ENCODE measurements at regions not wholly inside any gene's neighbourhood (a gene's known extent, or its start where the extent isn't known, plus 50 kb on each side); places are given as distances from the start of the nearest gene placed in this dataset.

DNA sequence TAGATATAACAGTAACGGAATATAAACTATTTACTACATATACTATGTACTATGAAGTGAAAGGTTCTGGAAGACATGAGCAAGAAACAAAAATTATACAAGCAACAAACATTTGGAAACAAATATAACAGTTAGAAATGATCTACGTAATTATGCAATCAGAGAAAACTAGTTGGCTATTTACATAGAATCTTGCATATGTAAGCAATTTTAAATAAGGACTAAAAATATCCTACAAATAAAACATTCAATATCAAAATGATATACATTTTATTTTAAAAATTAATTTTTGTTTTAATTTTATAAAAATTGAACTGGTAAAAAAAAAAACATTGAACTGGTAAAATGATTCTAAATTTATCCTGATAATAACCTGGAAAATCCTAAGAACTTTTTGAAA, 642.5 kb upstream of the PCDH10 start:
- Mint-ChIP-seq H3K4me1 (no peaks in the 10 kb centered on the region), H3K27ac (no peak overlapping the region)

DNA sequence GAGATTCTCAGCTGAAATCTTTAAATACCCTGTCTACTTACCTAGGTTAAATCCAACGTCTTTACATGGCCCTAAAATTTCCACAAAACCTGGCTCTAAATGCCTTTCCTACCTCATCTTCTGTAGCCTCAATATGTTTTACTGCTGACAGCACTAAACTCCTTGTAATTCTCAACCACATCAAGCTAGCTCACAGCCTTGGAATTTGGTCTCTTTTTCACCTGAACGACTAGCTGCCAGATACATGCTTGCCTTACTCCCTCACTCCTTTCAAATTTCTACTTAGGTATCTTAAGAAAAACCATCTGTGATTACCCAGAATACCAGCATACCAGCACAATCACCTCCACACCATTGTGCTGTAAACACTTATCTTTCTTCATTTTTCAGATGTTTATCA, 635.6 kb upstream of the PCDH10 start:
- ATAC-seq (ENCODE audit: low read depth), result no peak
- POLR2A ChIA-PET, result no interaction called here
- no peak for DNase-seq
- Mint-ChIP-seq H3K36me3 (no peaks in the 10 kb centered on the region), H3K4me3 (no peak overlapping the region), H3K4me1 (no peaks in the 10 kb centered on the region), H3K9me3 (no peaks in the 10 kb centered on the region), H3K27ac (no peak overlapping the region), H3K27me3 (no peaks in the 10 kb centered on the region)

More for the DNA sequence above, 642.5 kb upstream of the PCDH10 start:
- no peak overlapping the region for H3K4me3 Mint-ChIP-seq
- H3K36me3 Mint-ChIP-seq, result no peaks in the 10 kb centered on the region
- ATAC-seq (ENCODE audit: low read depth) (no peak), DNase-seq (no peak)
- POLR2A ChIA-PET, result no interaction called here
- no peaks in the 10 kb centered on the region for H3K9me3 Mint-ChIP-seq
- no peaks in the 10 kb centered on the region for H3K27me3 Mint-ChIP-seq

DNA sequence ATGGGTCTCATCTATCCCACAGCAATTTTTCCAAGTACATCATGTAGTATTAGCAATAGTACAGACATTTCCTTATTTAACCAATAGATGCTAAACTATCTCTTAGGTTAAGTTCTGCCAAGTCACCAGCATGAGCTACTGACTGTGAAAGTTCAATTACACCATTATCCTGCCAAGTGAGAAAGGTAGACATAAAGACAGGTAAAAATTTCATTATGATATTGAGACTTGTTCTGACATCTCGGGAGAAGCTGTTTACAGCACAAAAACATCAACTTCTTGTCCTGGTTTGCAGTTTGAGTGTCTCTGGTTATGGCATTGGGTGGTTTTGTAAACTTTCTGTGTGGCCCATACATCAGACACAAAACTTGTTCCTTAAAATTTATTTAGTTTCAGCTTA, 622.4 kb upstream of the PCDH10 start:
- no peaks in the 10 kb centered on the region for H3K27me3 Mint-ChIP-seq
- POLR2A ChIA-PET, result no interaction called here
- ATAC-seq (ENCODE audit: low read depth) (no peak), DNase-seq (no peak)
- no peaks in the 10 kb centered on the region for H3K36me3 Mint-ChIP-seq
- no peaks in the 10 kb centered on the region for H3K9me3 Mint-ChIP-seq
- no peak overlapping the region for H3K27ac Mint-ChIP-seq
- no peaks in the 10 kb centered on the region for H3K4me1 Mint-ChIP-seq
- H3K4me3 Mint-ChIP-seq, result no peak overlapping the region

DNA sequence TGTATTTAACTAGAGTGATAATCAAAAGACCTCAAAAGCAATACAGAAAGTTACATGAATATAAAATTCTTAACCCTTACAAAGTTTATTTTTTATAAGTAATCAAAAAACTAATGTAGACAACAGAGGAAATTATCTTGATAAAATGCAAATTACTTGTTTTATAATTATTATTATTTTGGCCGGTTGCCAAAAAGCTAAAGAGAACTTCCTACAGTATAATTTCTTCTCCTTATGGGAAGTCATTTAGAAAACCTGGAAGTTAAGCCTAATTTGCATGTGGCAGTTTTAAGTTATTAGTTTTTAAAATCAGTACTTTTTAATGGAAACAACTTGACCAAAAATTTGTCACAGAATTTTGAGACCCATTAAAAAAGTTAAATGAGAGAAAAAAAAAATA, 621.3 kb upstream of the PCDH10 start:
- no peak overlapping the region for H3K27ac Mint-ChIP-seq
- no peaks in the 10 kb centered on the region for H3K9me3 Mint-ChIP-seq
- ATAC-seq (ENCODE audit: low read depth) (no peak), DNase-seq (no peak)
- no peaks in the 10 kb centered on the region for H3K27me3 Mint-ChIP-seq
- no peak overlapping the region for H3K4me3 Mint-ChIP-seq
- no peaks in the 10 kb centered on the region for H3K36me3 Mint-ChIP-seq
- H3K4me1 Mint-ChIP-seq, result no peaks in the 10 kb centered on the region
- POLR2A ChIA-PET, result no interaction called here

DNA sequence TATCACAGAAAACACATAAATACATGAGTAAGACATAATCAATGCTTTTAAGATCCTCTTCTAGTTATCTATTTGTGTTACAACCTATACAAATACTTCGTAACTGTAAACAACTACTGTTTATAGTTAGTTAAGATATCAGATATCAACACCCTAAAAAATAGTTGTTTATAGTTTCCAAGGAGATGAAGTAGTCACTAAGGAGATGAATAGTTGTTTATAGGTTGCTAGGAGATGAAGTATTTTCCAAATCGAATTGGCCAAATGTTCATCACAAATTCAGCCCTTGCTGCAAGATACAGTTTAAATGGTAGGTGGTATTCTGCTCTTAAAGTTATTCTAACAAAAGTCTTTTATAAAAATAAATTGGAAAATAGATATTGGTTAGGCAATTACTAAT, 618.2 kb upstream of the PCDH10 start:
- no peaks in the 10 kb centered on the region for H3K27me3 Mint-ChIP-seq
- no peak overlapping the region for H3K27ac Mint-ChIP-seq
- POLR2A ChIA-PET, result no interaction called here
- H3K36me3 Mint-ChIP-seq, result no peaks in the 10 kb centered on the region
- H3K4me1 Mint-ChIP-seq, result no peaks in the 10 kb centered on the region
- no peak for ATAC-seq (ENCODE audit: low read depth)
- no peaks in the 10 kb centered on the region for H3K9me3 Mint-ChIP-seq
- no peak for DNase-seq
- no peak overlapping the region for H3K4me3 Mint-ChIP-seq

DNA sequence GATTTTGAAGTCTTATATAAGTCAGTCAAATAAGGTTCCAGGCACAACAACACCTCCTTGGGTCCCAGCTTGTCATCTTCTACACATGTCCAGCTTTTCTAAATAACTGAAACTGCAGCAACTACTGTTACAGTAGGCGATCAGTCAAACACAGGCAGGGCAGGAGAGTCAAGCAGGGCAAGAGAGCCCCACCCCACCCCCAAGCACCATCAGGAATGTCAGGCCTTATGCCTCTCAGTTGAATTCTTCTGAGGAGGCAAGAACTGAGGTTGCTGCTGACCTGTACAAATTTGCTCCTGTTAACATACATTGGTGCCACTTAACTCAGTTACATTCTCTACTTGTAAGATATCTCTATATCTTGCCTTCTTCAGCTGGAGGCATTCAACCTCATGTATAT, 608.8 kb upstream of the PCDH10 start:
- no peak overlapping the region for H3K4me3 Mint-ChIP-seq
- DNase-seq, result no peak
- ATAC-seq (ENCODE audit: low read depth), result no peak

DNA sequence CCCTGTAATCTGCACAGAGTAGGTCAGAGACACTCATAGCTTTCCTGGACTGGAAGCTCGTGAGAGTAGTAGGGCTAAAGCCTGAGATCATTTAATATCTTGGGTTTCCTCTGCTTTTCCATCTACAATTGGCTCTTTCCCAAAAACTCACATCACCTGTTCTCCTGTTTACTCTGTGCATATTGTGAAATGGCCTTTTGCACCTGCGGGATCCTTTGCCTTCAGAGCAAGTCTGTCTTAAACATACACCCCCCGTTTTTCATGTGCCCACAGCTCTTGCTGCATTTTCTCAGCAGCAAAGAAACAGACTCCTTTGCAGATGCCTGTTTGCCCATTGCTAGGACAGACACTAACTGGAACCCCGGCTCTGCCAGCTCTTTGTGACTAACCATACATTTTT, 608.3 kb upstream of the PCDH10 start:
- Mint-ChIP-seq H3K27ac (no peak overlapping the region), H3K9me3 (peaks cover 6% of the 10 kb centered on the region), H3K4me3 (no peak overlapping the region), H3K27me3 (no peaks in the 10 kb centered on the region), H3K4me1 (no peaks in the 10 kb centered on the region), H3K36me3 (no peaks in the 10 kb centered on the region)
- ATAC-seq (ENCODE audit: low read depth) (no peak), DNase-seq (no peak)
- POLR2A ChIA-PET, result no interaction called here

More for the DNA sequence above, 608.8 kb upstream of the PCDH10 start:
- no peaks in the 10 kb centered on the region for H3K36me3 Mint-ChIP-seq
- POLR2A ChIA-PET, result no interaction called here
- H3K4me1 Mint-ChIP-seq, result no peaks in the 10 kb centered on the region
- no peaks in the 10 kb centered on the region for H3K27me3 Mint-ChIP-seq
- H3K9me3 Mint-ChIP-seq, result peaks cover 6% of the 10 kb centered on the region
- H3K27ac Mint-ChIP-seq, result no peak overlapping the region

DNA sequence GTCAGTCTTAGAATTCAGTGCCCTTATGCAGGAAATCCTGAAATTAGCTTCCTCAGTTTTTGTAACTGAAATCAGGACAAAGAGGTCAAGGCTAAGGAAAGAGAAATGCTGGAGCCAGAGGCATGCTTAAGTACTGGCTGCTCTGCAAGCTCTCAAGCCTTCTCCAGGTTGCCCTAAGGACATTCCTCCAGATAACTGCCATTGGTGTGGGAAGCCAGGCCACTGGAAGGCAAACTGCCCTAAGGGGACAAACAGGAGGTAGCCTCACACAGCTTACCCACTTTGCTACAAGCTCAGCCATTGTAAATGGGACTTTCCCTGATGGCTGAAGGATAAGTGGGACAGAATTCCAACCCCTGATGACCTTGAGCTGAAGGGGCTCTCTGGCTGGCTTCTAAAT, 606.9 kb upstream of the PCDH10 start:
- no peaks in the 10 kb centered on the region for H3K4me1 Mint-ChIP-seq
- DNase-seq, result no peak
- POLR2A ChIA-PET, result no interaction called here
- no peaks in the 10 kb centered on the region for H3K27me3 Mint-ChIP-seq
- no peak overlapping the region for H3K4me3 Mint-ChIP-seq
- H3K36me3 Mint-ChIP-seq, result no peaks in the 10 kb centered on the region
- H3K9me3 Mint-ChIP-seq, result peaks cover 6% of the 10 kb centered on the region
- ATAC-seq (ENCODE audit: low read depth), result no peak
- H3K27ac Mint-ChIP-seq, result no peak overlapping the region

DNA sequence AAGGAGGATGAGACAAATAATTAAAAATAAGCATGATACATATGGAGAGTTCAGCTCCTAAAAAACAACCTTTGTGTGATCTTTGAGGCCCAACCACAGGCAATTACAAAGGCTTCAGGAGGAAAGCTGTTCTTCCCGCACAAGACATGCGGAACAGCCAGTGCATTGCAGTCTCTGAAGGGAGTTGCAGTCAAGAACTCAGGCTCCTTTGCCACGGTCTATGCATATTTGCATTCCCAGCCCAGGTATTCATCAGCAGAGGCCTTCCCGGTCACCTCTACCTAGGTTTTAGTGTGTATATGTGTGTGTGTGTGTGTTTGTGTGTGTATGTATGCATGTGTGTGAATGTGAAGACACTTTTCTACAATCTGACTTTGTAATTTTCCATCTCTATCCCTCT, 600.6 kb upstream of the PCDH10 start:
- no peak for ATAC-seq (ENCODE audit: low read depth)
- H3K9me3 Mint-ChIP-seq, result no peaks in the 10 kb centered on the region
- H3K27ac Mint-ChIP-seq, result no peak overlapping the region

DNA sequence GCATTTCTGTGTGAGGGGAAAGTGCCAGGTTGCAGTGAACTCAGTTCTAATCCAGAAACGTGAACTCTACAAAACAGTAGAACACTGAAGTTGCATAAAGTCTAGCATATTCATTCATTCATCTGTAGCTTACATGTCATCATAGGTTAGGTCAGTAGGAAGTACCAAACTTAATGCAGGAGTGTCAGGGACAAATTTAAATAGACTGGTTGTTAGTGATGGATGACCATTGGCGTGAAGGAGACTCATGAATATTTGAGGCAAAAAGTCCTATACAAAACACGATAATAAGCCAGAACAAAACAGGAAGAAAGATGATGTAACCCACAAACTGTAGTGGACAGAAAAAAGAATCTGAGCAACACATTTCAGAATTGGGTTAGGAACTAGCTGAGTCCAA, 592.8 kb upstream of the PCDH10 start:
- DNase-seq (no peak), ATAC-seq (ENCODE audit: low read depth) (no peak)
- H3K27me3 Mint-ChIP-seq, result no peaks in the 10 kb centered on the region
- no peak overlapping the region for H3K4me3 Mint-ChIP-seq
- POLR2A ChIA-PET, result no interaction called here
- no peak overlapping the region for H3K27ac Mint-ChIP-seq
- H3K9me3 Mint-ChIP-seq, result no peaks in the 10 kb centered on the region
- H3K36me3 Mint-ChIP-seq, result no peaks in the 10 kb centered on the region
- no peaks in the 10 kb centered on the region for H3K4me1 Mint-ChIP-seq

More for the DNA sequence above, 600.6 kb upstream of the PCDH10 start:
- Mint-ChIP-seq H3K36me3 (no peaks in the 10 kb centered on the region), H3K4me3 (no peak overlapping the region), H3K4me1 (no peaks in the 10 kb centered on the region), H3K27me3 (no peaks in the 10 kb centered on the region)
- no peak for DNase-seq
- POLR2A ChIA-PET, result no interaction called here

DNA sequence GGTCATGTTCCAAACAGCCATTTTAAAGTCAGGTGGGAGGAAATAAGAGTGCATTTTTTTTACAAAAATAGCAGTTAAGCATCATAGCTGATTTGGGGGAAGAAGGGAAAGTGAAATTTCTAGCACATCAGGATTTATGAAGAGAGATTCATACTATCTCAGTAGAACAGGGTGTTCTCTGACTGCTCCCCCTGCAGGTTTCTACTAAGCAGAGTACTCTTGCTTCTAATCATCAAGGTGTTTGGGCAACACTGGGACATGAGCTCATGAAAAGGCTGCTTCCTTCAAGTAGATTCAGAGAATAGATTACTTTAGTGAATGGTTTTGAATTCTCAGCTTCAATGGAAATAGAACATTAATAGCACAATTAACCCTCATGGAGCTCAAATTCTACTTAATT, 591.4 kb upstream of the PCDH10 start:
- Mint-ChIP-seq H3K27ac (no peak overlapping the region), H3K4me1 (no peaks in the 10 kb centered on the region), H3K9me3 (no peaks in the 10 kb centered on the region), H3K4me3 (no peak overlapping the region), H3K27me3 (no peaks in the 10 kb centered on the region), H3K36me3 (no peaks in the 10 kb centered on the region)
- POLR2A ChIA-PET, result no interaction called here
- ATAC-seq (ENCODE audit: low read depth) (no peak), DNase-seq (no peak)

DNA sequence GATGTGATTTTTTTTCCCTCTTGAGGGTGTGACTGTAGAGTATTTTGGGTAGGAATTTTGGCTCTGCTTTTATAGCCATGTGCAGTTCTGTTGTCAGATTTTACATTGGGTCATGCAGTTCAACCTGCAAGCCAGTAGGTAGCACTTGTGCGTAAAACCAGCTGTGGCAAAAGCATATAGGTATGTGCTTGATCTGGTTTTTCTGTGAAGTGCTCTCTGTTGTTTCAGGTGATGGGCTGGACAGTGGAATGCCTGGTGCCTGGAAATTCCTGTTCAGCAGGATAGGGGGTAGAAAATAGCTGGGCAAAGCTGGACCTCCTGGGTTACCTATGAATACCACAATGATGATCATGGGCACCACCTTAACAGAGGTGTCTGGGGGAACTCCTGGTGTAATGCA, 584.2 kb upstream of the PCDH10 start:
- POLR2A ChIA-PET, result no interaction called here
- Mint-ChIP-seq H3K4me1 (no peaks in the 10 kb centered on the region), H3K27ac (no peak overlapping the region), H3K9me3 (peaks cover 1% of the 10 kb centered on the region), H3K4me3 (no peak overlapping the region), H3K36me3 (no peaks in the 10 kb centered on the region), H3K27me3 (no peaks in the 10 kb centered on the region)
- ATAC-seq (ENCODE audit: low read depth) (no peak), DNase-seq (no peak)

DNA sequence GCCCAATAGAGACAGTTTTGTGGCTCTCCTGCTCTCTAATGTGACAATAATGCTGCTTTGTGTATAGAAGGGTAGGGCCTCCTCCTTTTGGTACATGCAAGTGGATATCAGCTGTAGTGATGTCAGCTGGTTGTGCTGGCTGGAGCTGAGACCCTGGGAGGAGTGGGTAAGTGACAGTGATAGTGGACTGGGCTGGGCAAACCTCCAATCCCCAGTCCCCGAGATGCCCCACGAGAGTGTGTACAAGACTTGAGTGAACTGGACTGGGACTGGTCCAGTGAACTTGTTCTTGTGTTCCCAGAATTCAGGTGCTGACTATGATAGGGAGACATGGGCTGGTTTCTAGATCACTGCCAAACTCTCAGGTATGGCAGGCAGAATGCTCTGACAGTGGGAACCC, 583.6 kb upstream of the PCDH10 start:
- Mint-ChIP-seq H3K4me3 (no peak overlapping the region), H3K4me1 (no peaks in the 10 kb centered on the region), H3K36me3 (no peaks in the 10 kb centered on the region), H3K27me3 (no peaks in the 10 kb centered on the region), H3K27ac (no peak overlapping the region), H3K9me3 (peaks cover 1% of the 10 kb centered on the region)
- no peak for DNase-seq
- POLR2A ChIA-PET, result no interaction called here
- no peak for ATAC-seq (ENCODE audit: low read depth)

DNA sequence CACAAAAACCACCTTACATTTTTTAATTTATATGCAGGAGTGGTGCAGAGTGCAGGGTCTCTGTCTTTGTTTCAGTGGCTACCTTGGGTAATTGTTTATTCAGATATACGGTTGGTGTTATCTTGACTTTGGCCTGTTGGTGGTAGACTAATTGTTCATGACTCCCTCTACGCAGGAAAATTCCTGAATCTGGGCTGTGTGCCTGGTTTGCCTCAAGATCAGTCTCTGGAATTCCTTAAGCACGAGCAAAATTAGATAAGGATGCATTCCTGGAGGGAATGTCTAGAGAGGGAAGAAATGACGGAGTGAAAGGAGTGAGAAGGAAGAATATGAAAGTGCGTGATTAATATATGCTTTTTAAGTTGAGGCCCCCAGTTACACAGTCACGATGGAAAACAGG, 576.9 kb upstream of the PCDH10 start:
- POLR2A ChIA-PET, result no interaction called here

DNA sequence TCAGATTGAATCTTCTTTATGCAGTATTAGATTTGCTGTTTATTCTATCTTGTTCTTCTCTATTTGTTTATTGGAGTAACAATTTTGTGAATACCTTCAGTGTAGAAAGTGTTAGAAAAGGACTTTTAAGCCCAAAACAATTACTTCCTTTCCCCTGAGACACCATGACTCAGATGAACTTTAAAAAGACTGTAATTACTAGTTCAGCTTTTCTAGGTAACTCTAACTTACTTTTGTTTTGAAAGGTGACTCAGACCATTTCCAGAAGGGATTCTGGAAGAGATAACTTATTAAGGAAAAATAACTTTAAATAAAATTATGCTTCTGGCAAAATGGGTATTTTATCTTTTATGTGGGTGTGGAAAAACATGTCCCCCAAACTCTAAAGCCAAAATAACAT, 561.5 kb upstream of the PCDH10 start:
- POLR2A ChIA-PET, result no interaction called here
- Mint-ChIP-seq H3K27ac (no peak overlapping the region), H3K9me3 (peaks cover 2% of the 10 kb centered on the region), H3K4me3 (no peak overlapping the region), H3K27me3 (no peaks in the 10 kb centered on the region), H3K36me3 (no peaks in the 10 kb centered on the region), H3K4me1 (no peaks in the 10 kb centered on the region)
- ATAC-seq (ENCODE audit: low read depth) (no peak), DNase-seq (no peak)

More for the DNA sequence above, 576.9 kb upstream of the PCDH10 start:
- DNase-seq, result no peak
- H3K9me3 Mint-ChIP-seq, result peaks cover 1% of the 10 kb centered on the region
- H3K36me3 Mint-ChIP-seq, result no peaks in the 10 kb centered on the region
- no peak overlapping the region for H3K4me3 Mint-ChIP-seq
- no peaks in the 10 kb centered on the region for H3K27me3 Mint-ChIP-seq
- no peak for ATAC-seq (ENCODE audit: low read depth)
- H3K4me1 Mint-ChIP-seq, result no peaks in the 10 kb centered on the region
- H3K27ac Mint-ChIP-seq, result no peak overlapping the region

Measured in activated naive CD8-positive, alpha-beta T cell treated with anti-CD3 and anti-CD28 coated beads, Interleukin-2, amount 10 ng/mL, durations not matched to agents 7 days and 5 days (primary cell).